GM21576 (cell line): ENCODE measurements at regions not wholly inside any gene's neighbourhood (a gene's known extent, or its start where the extent isn't known, plus 50 kb on each side); places are given as distances from the start of the nearest gene placed in this dataset.
"Not testable (repeated sequence)": the region's sequence is repeated elsewhere in the genome, so short reads cannot be mapped to it uniquely, and the experiment has no call there.

ENCODE experiments used
- ATAC-seq: cut with Tn5 transposase; IDR thresholded peaks from one replicate; pipeline ENCODE4 v1.9.1; 2021; ENCODE audit warnings: mild to moderate bottlenecking, moderate library complexity; ENCODE audit not compliant: unreplicated experiment

DNA sequence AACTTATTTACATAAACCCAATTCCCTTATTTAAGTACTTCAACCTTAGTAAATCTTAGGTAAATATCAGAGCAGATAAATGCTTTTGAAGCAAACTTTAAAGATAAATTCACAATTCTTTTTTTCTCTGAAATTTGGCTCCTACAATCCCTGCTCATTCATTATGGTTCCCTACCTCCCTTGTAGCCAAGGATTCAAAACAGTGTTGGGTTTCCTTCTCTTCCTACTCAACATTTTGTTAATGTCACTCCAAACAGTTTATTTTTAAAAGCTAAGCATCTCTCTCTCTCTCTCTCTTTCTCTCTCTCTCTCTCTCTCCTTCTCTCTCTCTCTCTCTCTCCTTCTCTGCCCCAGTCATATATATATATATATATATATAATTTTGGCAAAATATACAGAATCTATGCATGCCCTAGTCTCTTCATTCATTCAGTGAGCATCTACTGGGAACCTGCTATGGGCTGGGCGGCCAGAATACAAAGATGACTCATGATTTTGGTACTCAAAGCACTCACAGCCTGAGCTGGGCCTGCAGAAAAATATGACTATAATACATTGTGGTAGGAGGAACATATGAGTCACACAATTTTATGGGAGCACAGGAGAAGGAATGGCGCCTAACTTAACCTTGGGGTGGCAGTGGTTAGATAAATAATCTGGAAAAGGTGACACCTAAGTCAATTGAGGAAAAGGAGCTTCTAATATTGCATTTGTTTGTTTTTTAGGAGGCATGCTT, 123.7 kb upstream of the DHRS4 start:
- ATAC-seq, result no peak

DNA sequence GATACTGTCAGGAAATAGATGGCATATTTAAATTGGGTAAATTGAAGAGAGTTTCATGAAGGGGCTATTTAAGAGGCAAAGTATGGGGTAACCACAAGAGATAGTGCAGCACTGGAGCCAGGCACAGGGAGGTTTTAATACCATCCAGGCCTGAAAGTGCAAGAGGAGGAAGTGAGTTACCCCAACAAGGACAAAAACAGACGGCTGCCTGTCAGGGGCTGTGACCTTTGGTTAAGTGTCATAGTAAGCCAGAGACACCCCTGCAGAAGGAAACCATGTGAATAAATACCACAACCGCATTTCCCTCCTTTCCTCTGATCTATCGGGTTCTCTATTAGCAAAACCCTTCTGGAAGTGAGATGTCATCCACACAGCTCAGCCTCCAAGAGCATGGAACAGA, 122.0 kb upstream of the DHRS4 start:
- no peak for ATAC-seq

DNA sequence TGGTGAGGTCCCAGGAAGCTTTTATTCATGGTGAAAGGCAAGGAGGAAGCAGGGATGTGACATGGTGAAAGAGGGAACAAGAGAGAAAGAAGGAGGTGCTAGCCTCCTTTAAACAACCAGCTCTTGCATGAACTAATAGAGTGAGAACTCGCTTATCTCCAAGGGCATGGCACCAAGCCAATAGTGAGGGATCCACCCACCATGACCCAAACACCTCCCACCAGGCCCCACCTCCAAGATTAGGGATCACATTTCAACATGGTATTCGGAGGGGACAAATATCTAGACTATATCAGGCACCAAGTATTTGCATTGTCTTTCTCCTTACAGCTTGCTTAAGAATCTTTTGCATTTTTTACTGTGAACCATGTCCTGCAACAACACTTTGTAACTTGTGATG, 91.9 kb upstream of the DHRS4 start:
- no peak for ATAC-seq

DNA sequence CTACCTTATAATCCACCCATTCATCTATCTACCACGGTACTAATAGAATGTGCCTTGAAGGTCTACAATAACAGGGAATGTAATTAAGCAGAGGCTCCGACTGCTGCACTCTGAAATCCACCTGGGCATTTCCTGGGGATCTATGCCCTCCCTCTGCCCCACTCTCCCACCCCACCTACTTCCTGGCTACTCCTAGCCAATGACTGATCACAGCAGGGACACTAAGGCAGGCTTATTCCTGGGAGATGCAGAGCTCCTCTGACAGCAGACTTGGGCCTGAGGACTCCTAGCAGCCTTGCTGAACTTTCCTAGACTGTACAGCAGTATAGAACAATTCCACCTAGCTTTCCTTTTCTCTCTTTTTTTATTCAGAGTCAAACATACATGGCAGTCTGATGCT, 91.1 kb upstream of the DHRS4 start:
- ATAC-seq, result no peak

DNA sequence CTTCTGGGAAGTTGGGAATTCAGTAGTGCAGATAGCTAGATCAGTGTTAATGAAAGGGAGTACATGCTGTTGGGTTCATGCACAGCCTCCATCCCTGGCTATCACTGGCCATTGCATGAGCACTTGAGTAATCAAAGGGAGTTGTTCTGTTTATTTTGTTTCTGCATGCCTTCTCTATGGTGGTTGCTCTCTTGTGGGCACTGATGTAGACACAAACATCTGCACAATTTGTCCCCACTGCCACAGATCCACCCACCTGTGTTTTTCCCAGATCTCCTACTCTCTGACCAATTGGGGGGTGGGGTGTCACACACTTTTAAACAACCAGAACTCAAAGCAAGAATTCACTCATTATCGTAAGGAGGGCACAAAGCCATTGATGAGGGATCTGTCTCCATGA, 89.7 kb upstream of the DHRS4 start:
- no peak for ATAC-seq

DNA sequence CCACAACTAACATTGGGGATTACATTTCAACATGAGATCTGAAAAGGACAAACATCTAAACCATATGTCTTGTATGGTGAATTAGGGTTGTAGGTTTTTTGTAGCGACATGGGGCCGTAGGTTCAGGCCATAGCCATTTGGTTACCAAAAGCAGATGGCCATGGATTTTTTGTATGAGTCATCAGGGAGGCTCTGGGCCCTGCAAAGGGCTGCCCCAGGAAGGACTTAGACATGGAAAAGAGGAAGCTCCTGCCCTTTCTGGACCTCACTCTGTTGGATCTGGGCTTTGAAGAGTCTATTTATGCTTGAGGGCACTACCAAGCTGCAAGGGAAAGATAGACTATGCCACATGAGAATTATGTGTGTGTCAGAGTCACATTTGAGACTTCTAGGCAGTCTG, 89.3 kb upstream of the DHRS4 start:
- ATAC-seq, result no peak

DNA sequence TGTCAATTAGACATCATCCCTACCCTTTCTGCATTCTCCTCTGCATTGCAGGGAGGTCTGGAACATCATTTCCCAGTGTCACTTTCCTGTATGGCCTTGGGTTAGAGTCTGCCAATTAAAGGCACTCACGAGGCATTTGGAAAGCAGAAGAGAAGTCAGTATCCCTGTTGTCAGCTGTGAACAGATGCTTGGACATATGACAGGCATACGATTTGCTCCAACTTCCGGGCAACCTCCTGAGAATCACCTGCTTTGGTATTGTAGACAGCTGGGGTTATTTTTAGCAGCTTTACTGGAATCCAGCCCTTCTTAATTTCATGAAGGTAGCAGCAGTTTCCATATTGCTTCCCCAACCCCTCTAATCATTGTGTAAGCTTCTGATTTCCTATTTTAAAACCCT, 88.7 kb upstream of the DHRS4 start:
- no peak for ATAC-seq

DNA sequence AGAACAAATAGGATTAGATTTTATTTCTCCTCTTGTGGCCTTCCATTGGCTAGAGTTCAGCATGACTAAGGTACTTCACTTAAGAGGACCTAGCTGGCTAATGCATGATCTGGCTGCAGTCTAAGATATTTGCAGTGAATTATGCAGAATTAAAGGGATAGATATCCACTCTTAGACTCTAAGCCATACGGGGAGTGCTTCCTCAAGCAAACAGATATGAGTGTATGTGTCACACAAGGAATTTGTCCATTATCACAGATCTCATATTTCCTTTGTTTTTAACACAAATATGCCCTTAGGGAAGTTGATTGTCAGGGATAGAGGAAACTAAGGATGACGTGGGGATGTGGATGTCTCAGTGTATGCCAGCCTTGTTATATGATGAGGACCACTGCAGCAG, 88.1 kb upstream of the DHRS4 start:
- ATAC-seq, result no peak

DNA sequence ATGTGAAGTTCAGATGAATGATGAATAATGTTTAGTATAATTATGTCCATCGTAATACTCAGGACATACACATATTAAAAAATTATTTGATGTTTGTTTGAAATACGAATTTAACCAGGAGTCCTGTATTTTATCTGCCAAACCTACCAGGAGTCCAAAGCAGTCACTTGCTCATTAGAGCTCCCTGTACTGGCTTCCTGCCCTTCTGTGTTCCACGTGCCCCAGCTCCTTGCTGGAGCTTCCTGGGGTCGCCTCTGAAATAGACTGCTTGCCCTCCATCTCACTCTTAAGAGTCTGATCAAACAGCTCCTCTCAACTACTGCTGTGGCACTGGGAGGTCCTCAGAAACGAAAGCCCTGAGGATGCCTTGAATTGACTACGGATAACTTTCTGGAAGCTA, 87.3 kb upstream of the DHRS4 start:
- no peak for ATAC-seq

DNA sequence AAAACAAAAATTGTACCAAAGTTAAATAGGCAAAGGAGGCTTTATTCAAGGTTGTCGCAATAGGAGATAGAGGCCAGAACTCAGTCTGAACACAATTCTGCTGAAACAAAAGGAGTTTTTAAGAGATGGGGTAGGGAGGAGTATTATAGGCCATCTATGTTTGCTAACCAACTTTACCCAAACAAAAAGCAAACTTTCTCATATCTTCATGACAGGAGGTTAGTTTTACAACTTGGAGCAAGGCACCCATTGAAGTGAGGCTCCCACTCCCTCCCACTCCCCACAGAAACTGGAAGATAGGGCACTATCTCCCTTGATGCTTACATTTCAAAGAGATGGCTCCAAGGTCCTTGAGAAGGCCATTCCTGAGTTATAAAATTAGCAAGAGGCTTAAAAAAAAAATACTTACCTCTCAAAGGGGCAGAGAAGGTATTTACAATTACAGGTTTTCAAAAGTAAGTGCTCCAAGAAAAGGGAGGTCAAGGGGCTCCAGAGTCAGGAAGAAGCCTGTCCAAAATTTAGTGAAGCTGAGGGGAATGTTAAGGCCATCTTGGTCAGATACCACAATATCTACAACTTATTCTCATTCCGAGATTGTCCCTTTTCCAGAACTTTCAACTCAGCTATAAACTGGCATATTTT, 84.4 kb upstream of the DHRS4 start:
- no peak for ATAC-seq

DNA sequence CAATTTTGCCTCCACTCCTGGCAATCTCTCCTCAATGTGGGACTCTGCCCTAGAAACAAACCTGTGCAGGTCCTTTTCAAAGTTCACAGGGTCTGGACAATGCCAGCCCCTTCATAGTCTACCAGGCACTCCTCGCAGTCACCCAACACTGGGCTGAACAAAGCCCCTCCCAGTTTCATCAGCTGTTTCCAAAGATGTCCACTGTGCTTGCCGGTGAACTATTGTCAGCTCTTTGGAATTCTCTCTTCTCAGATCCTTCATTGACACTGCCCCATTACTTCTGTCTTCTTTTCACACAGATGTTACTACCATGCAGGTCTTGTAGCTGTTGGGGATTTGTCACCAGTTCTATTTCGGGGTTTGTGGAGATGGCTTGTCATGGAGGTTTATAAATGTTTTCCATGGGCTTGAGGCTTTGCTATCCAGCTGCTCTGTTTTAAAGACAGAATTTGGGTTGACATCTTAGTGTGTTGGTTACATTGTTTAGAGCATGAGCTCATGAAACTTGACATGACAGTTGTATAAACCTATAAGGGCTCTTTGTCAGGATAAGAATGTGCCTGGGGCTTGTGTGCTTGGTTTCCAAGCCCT, 77.3 kb upstream of the DHRS4 start:
- ATAC-seq, result no peak

DNA sequence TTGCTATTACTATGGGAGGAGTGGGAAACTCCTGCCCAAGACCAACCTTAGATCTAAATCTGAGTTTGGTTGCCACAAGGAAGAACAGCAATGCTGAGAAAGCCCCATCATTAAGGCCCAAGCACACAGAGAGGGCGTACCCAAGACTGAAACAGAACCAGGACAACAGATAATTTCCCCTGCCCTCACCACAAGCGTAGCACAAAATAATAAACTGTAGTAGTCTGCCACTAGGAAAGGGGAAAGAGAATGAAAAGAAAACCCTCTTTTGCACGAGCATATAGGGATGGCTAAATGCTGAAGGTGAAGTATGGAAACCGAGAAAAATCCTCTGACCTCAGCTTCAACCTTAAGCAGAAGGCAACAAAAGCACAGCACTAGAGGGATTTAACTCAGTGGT, 76.5 kb upstream of the DHRS4 start:
- peak; percentile 60 for ATAC-seq

DNA sequence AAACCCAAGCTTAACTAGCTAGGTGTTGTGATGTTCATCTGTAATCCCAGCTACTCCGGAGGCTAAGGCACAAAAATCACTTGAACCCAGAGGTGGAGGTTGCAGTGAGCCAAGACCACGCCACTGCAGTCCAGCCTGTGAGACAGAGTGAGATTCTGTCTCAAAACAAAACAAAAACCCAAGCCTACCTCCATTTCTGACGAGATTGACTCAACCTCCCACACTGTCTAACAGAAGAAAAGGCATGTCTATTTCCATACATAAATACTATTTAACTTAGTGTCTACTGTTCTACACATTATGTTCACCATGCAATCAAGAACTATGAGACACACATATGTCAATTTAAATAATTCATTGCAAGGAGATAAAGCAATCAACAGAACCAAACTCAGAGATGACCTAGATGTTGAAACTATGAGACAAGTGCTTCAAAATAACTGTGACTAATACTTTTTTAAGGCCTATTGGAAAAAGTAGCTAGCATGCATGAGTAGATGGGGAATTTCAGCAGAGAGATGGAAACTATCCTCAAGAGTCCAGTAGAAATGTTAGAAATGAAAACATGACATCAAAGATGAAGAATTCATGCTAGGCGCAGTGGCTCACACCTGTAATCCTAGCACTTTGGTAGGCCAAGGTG, 75.9 kb upstream of the DHRS4 start:
- ATAC-seq, result peak; percentile 81

DNA sequence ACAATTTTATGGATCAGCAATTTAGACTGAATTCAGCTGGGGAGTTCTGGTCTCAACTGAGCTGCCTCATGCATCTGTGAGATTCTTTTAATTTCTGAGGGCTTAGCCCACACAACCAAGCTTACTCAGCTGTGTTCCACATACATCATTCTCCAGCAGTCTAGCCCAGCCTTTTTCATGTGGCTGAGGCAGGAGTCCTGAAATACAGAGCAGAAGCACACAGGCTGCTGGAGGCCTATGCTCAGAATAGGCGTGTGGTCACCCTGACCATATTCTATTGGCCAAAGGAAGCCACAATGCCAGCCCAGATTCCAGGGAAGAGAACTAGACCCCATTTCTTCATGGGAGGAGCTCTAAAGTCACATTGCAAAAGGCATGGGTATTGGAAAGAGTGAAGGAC, 72.3 kb upstream of the DHRS4 start:
- ATAC-seq, result no peak

DNA sequence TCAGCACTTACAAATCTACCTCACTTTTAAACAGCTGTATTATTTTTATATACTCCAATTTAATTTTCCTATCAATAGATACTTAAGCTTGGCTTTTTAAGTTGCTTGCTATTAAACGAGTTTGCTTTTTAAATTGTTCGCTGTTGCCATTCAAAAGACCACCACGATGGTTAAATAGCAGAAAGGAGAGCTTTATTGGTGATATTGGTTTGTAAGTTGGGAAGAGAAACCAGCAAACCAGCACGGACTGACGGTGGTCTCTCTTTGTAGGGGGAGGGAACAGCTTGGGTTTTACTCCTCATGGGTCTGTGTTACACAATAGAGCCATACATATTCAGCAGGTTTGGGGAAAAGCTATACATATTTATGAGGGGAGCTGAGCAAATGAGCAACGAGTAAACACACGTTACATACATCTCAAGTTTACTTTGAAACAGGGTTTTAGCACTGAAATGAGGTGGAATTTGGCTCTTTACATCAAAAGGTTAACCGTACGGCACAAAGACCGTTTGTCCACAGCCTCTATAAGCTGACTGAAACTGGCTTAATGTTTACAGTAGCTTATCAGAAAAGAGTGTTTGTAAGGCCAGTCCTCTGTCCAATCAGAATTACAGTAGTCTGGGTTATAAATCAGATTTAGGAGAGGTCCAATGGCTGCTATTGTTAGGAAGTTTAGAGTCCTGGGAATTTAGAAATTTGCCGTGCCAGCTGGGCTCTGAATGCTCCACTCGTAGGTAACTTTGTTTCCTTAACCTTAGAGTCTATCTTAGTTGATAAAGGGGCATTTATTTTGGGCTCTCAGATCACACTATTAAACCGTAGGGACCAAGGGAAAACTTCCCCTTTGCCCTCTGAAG, 69.7 kb upstream of the DHRS4 start:
- ATAC-seq, result no peak

DNA sequence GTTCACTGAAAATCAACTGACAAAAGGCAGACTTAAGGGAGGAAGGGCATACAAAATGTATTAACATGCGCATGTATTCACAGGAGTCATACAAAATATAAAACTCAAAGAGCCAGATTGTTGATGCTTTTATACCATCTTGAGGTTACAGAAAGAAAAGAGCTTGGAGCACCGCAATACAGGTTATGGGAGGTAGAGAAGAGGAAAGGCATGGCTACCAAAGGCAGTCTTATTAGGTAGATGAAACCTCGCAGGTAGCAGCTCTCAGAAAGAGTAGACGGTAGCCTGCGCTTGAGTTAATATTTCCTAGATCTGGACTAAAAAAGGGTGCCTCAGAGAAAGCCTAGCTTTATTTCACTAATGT, 69.0 kb upstream of the DHRS4 start:
- no peak for ATAC-seq

DNA sequence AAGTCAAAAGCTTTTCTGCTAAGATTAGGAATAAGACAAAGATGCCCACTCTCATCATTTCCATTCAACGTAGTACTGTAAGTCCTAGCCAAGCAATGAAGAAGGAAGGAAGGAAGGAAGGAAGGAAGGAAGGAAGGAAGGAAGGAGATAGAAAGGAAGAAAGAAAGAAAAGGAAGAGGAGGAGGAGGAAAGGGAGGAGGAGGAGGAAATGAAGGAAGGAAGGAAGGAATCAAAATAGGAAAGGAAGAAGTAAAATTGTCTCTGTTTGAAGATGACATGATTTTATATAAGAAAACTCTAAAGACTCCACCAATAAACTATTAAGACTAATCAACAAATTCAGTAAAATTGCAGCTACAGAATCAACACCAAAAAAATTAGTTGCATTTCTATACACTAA, 66.0 kb upstream of the DHRS4 start:
- no peak for ATAC-seq

DNA sequence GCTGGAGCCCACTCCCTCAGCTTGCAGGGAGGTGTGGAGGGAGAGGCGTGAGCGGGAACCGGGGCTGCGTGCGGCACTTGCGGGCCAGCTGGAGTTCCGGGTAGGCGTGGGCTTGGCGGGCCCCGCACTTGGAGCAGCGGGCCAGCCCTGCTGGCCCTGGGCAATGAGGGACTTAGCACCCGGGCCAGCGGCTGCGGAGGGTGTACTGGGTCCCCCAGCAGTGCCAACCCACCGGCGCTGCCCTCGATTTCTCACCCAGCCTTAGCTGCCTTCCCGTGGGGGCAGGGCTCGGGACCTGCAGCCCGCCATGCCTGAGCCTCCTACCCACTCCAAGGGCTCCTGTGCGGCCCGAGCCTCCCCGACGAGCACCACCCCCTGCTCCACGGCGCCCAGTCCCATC, 61.9 kb upstream of the DHRS4 start:
- not testable (repeated sequence) for ATAC-seq

DNA sequence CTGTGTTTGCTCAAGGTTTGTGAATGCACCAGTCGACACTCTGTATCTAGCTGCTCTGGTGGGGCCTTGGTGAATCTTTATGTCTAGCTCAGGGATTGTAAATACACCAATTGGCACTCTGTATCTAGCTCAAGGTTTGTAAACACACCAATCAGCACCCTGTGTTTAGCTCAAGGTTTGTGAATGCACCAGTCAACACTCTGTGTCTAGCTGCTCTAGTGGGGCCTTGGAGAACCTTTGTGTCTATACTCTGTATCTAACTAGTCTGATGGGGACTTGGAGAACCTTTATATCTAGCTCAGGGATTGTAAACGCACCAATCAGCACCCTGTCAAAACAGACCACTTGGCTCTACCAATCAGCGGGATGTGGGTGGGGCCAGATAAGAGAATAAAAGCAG, 61.3 kb upstream of the DHRS4 start:
- not testable (repeated sequence) for ATAC-seq

DNA sequence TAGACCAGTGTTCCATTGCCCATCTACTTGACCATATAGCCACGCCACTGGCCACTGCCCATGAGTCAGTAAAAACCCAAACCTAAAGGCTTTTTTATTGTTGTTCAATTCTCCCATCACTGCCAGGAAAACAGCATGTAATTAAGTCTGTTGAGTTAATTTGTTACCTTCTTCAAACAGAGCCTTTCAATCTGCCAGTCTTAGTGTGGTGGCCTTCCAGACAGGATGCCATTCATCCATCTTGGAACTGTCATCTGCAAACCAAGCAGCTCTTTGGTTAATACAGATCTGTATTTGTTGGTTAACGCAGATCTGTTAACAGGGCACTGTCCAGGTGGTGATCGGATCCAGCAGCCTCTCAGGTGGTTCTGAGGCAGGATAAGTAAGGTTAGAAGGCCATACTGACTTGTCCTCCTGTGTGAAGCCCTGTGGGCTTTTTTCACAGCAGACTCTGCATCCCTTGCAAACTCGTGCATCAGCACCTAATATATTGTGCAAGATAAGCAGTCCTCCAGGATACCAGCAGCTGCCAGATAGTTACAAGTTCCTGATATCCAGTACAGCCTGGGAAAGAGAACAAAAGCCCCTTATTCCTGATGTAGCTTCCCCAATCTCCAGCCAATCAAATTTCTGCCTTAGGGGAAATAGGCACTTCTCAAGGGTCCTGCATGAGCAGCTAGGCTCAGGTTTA, 59.1 kb upstream of the DHRS4 start:
- ATAC-seq, result no peak

DNA sequence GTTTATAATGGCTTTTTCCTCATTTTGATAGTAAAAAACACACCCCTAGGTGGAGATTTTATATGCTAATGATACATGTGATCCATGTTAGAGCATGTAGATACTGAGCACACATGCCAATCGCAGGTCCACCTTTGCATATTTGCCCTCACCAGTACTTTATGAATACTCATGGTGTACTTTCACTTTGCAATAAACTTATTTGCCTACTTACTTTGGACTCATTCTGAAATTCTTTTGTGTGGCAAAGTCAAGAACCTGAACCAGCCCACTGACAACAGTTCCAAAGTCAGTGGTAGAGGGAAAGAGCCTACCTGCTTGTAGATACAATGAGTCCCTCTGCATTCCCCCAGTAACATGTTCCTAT, 58.5 kb upstream of the DHRS4 start:
- ATAC-seq, result no peak
